ENCODE measurements at regions not wholly inside any gene's neighbourhood (a gene's known extent, or its start where the extent isn't known, plus 50 kb on each side); places are given as distances from the start of the nearest gene placed in this dataset.

GRCh38 chr21:15616864-15617574, 112.8 kb upstream of the USP25 start:
- Mint-ChIP-seq H3K36me3 (ENCODE audit: low read depth) (no peaks in the 10 kb centered on the region), H3K9me3 (peaks cover 5% of the 10 kb centered on the region), H3K4me3 (no peak overlapping the region), H3K27me3 (ENCODE audit: low read depth, poor library complexity) (no peaks in the 10 kb centered on the region), H3K4me1 (no peaks in the 10 kb centered on the region), H3K27ac (no peak overlapping the region)
- DNase-seq, result no peak
- TF ChIP-seq CTCF (IDR thresholded peaks at IDR 0.05), result no peak

- Mint-ChIP-seq H3K4me3 (no peak overlapping the region), H3K9me3 (no peaks in the 10 kb centered on the region), H3K36me3 (ENCODE audit: low read depth) (no peaks in the 10 kb centered on the region), H3K27ac (no peak overlapping the region), H3K4me1 (no peaks in the 10 kb centered on the region), H3K27me3 (ENCODE audit: low read depth, poor library complexity) (no peaks in the 10 kb centered on the region)
- DNase-seq, result no peak
- no peak for TF ChIP-seq CTCF (IDR thresholded peaks at IDR 0.05)
Measured at GRCh38 chr21:15617964-15618363, 111.8 kb upstream of the USP25 start.

- Mint-ChIP-seq H3K27ac (no peak overlapping the region), H3K36me3 (ENCODE audit: low read depth) (no peaks in the 10 kb centered on the region), H3K27me3 (ENCODE audit: low read depth, poor library complexity) (no peaks in the 10 kb centered on the region), H3K4me3 (no peak overlapping the region), H3K9me3 (no peaks in the 10 kb centered on the region), H3K4me1 (no peaks in the 10 kb centered on the region)
- no peak for TF ChIP-seq CTCF (IDR thresholded peaks at IDR 0.05)
- DNase-seq, result no peak
Measured at GRCh38 chr21:15620892-15621291, 108.9 kb upstream of the USP25 start.

GRCh38 chr21:15624646-15625045, 105.1 kb upstream of the USP25 start:
- no peaks in the 10 kb centered on the region for H3K27me3 Mint-ChIP-seq (ENCODE audit: low read depth, poor library complexity)
- DNase-seq, result no peak
- no peak for TF ChIP-seq CTCF (IDR thresholded peaks at IDR 0.05)
- no peaks in the 10 kb centered on the region for H3K36me3 Mint-ChIP-seq (ENCODE audit: low read depth)
- H3K27ac Mint-ChIP-seq, result no peak overlapping the region
- no peaks in the 10 kb centered on the region for H3K9me3 Mint-ChIP-seq
- H3K4me3 Mint-ChIP-seq, result no peak overlapping the region
- H3K4me1 Mint-ChIP-seq, result peaks cover 15% of the 10 kb centered on the region

GRCh38 chr21:15625363-15625762, 104.4 kb upstream of the USP25 start:
- H3K27ac Mint-ChIP-seq, result peak overlapping the region; percentile 2
- H3K27me3 Mint-ChIP-seq (ENCODE audit: low read depth, poor library complexity), result no peaks in the 10 kb centered on the region
- H3K4me1 Mint-ChIP-seq, result peaks cover 15% of the 10 kb centered on the region
- H3K36me3 Mint-ChIP-seq (ENCODE audit: low read depth), result no peaks in the 10 kb centered on the region
- H3K4me3 Mint-ChIP-seq, result no peak overlapping the region
- TF ChIP-seq CTCF (IDR thresholded peaks at IDR 0.05), result no peak
- DNase-seq, result no peak
- H3K9me3 Mint-ChIP-seq, result no peaks in the 10 kb centered on the region

GRCh38 chr21:15626031-15626430, 103.8 kb upstream of the USP25 start:
- H3K36me3 Mint-ChIP-seq (ENCODE audit: low read depth), result no peaks in the 10 kb centered on the region
- H3K27me3 Mint-ChIP-seq (ENCODE audit: low read depth, poor library complexity), result no peaks in the 10 kb centered on the region
- no peak overlapping the region for H3K4me3 Mint-ChIP-seq
- DNase-seq, result no peak
- H3K4me1 Mint-ChIP-seq, result peaks cover 15% of the 10 kb centered on the region
- no peaks in the 10 kb centered on the region for H3K9me3 Mint-ChIP-seq
- H3K27ac Mint-ChIP-seq, result no peak overlapping the region
- no peak for TF ChIP-seq CTCF (IDR thresholded peaks at IDR 0.05)

Measured in nephron progenitor cell (in vitro differentiated cells).